GM12878 (cell line): ENCODE measurements at regions not wholly inside any gene's neighbourhood (a gene's known extent, or its start where the extent isn't known, plus 50 kb on each side); places are given as distances from the start of the nearest gene placed in this dataset.

ENCODE experiments used
- CEBPB ChIP-seq, 2 experiments: fragments of 150-350 bp in 1 of 2; IDR thresholded peaks; 2 replicates each; pipeline ENCODE4 v1.6.1; 2012 to 2014; ENCODE audit warnings: low read depth in 2 of 2, low read length in 2 of 2, borderline replicate concordance in 1 of 2, inconsistent platforms in 1 of 2
- EZH2 ChIP-seq: IDR thresholded peaks from 2 replicates; pipeline ENCODE4 v1.6.1; 2012; ENCODE audit warnings: low read depth, mild to moderate bottlenecking, control low read depth, inconsistent platforms, low read length, borderline replicate concordance; ENCODE audit not compliant: control insufficient read depth
- POLR2A ChIP-seq: IDR thresholded peaks from 2 replicates; pipeline ENCODE4 v1.6.1; 2011; ENCODE audit warnings: low read depth, mild to moderate bottlenecking, low read length

- no peak for TF ChIP-seq POLR2A
- TF ChIP-seq EZH2 = no peak
- no peak for TF ChIP-seq CEBPB (IDR thresholded peaks at IDR 0.05; ENCODE audit: borderline replicate concordance in 1 of 2, low read depth in 2 of 2, low read length in 2 of 2)
Observed at GRCh38 chr18:25798046-25798445, 292.4 kb downstream of the SS18 start.
